MM.1S (cell line): ENCODE measurements at regions not wholly inside any gene's neighbourhood (a gene's known extent, or its start where the extent isn't known, plus 50 kb on each side); places are given as distances from the start of the nearest gene placed in this dataset.

Experiments used
- DNase-seq: peaks from one replicate; pipeline ENCODE4 v3.0.0-alpha.2; 2015
- H2AFZ ChIP-seq: fragments of 300-600 bp; sonication (generic); 2 replicates; pipeline ENCODE4 v1.6.0; 2016; ENCODE audit warnings: antibody characterized with exemption, low read length
- H3F3A ChIP-seq: fragments of 300-600 bp; sonication (generic); 2 replicates; pipeline ENCODE4 v1.6.1; 2016; ENCODE audit warnings: mild to moderate bottlenecking, antibody characterized with exemption, low read length, moderate library complexity, mixed read lengths; ENCODE audit not compliant: insufficient read depth
- H3K27ac ChIP-seq: fragments of 300-600 bp; sonication (generic); 2 replicates; pipeline ENCODE4 v1.5.1; 2016; ENCODE audit warnings: mild to moderate bottlenecking, low read length
- H3K27me3 ChIP-seq: fragments of 300-600 bp; sonication (generic); replicated peaks from 2 replicates; pipeline ENCODE4 v1.6.0; 2016; ENCODE audit warnings: low read length; ENCODE audit not compliant: insufficient read depth
- H3K36me3 ChIP-seq: fragments of 300-600 bp; sonication (generic); replicated peaks from 2 replicates; pipeline ENCODE4 v1.6.1; 2016; ENCODE audit warnings: mild to moderate bottlenecking, low read length, mixed read lengths; ENCODE audit not compliant: insufficient read depth
- H3K4me1 ChIP-seq: fragments of 300-600 bp; sonication (generic); 2 replicates; pipeline ENCODE4 v1.6.1; 2016; ENCODE audit warnings: low read length, mixed read lengths
- H3K4me2 ChIP-seq: fragments of 300-600 bp; sonication (generic); 2 replicates; pipeline ENCODE4 v1.6.0; 2016; ENCODE audit warnings: low read depth, low read length
- H3K4me3 ChIP-seq: fragments of 300-600 bp; sonication (generic); 2 replicates; pipeline ENCODE4 v1.5.1; 2016; ENCODE audit warnings: low read length, mixed read lengths
- H3K79me2 ChIP-seq: fragments of 300-600 bp; sonication (generic); 2 replicates; pipeline ENCODE4 v1.6.1; 2016; ENCODE audit warnings: mixed run types, low read length, mixed read lengths
- H3K9ac ChIP-seq: fragments of 300-600 bp; sonication (generic); 2 replicates; pipeline ENCODE4 v1.6.1; 2016; ENCODE audit warnings: low read length, mixed read lengths
- H3K9me2 ChIP-seq: fragments of 300-600 bp; sonication (generic); replicated peaks from 2 replicates; pipeline ENCODE4 v1.6.1; 2016; ENCODE audit warnings: mild to moderate bottlenecking, low read length, mixed read lengths; ENCODE audit not compliant: insufficient read depth
- H3K9me3 ChIP-seq: fragments of 300-600 bp; sonication (generic); replicated peaks from 2 replicates; pipeline ENCODE4 v1.6.1; 2016; ENCODE audit warnings: mild to moderate bottlenecking, low read length, mixed read lengths; ENCODE audit not compliant: insufficient read depth
- H4K20me1 ChIP-seq: fragments of 300-600 bp; sonication (generic); 2 replicates; pipeline ENCODE4 v1.6.1; 2016; ENCODE audit warnings: mild to moderate bottlenecking, low read length, moderate library complexity, mixed read lengths; ENCODE audit not compliant: insufficient read depth
- CTCF ChIP-seq: fragments of 300-600 bp; sonication (generic); IDR thresholded peaks from 2 replicates; pipeline ENCODE4 v1.5.1; 2016; ENCODE audit warnings: antibody characterized with exemption, low read length, mixed read lengths
- EZH2 ChIP-seq: fragments of 300-600 bp; sonication (generic); optimal IDR thresholded peaks from 2 replicates; pipeline ENCODE3; 2017; ENCODE audit warnings: low read depth, mild to moderate bottlenecking, antibody characterized with exemption, low read length, mixed read lengths
- EZH2phosphoT487 ChIP-seq: fragments of 300-600 bp; sonication (generic); IDR thresholded peaks from 2 replicates; pipeline ENCODE4 v1.6.1; 2018; ENCODE audit warnings: antibody characterized with exemption, low read length

- TF ChIP-seq EZH2 (no peak), CTCF (no peak), EZH2phosphoT487 (no peak)
- no peaks in the 10 kb centered on the region for H3K27me3 ChIP-seq
- no peaks in the 10 kb centered on the region for H3K79me2 ChIP-seq
- H3K9me2 ChIP-seq = no peaks in the 10 kb centered on the region
- H4K20me1 ChIP-seq = no peaks in the 10 kb centered on the region
- no peak overlapping the region for H3K27ac ChIP-seq
- no peak overlapping the region for H3K4me3 ChIP-seq
- H3K4me1 ChIP-seq = no peaks in the 10 kb centered on the region
- no peaks in the 10 kb centered on the region for H3K9me3 ChIP-seq
- no peak overlapping the region for H3K9ac ChIP-seq
- no peaks in the 10 kb centered on the region for H3K36me3 ChIP-seq
- no peaks in the 10 kb centered on the region for H3F3A ChIP-seq
- no peak overlapping the region for H3K4me2 ChIP-seq
- H2AFZ ChIP-seq = no peak overlapping the region
- no peak for DNase-seq
These were observed 114.7 kb upstream of the EEA1 start for GRCh38 chr12:93043877-93044209.

- H3K4me3 ChIP-seq = no peak overlapping the region
- no peak overlapping the region for H3K27ac ChIP-seq
- H3K9ac ChIP-seq = no peak overlapping the region
- no peak overlapping the region for H3K4me2 ChIP-seq
- no peaks in the 10 kb centered on the region for H3K27me3 ChIP-seq
- H3K79me2 ChIP-seq = no peaks in the 10 kb centered on the region
- H3F3A ChIP-seq = no peaks in the 10 kb centered on the region
- no peaks in the 10 kb centered on the region for H3K9me3 ChIP-seq
- no peaks in the 10 kb centered on the region for H3K4me1 ChIP-seq
- H3K36me3 ChIP-seq = no peaks in the 10 kb centered on the region
- TF ChIP-seq CTCF (no peak), EZH2phosphoT487 (no peak), EZH2 (no peak)
- no peaks in the 10 kb centered on the region for H4K20me1 ChIP-seq
- no peaks in the 10 kb centered on the region for H3K9me2 ChIP-seq
- DNase-seq = no peak
- no peak overlapping the region for H2AFZ ChIP-seq
These were observed 118.0 kb upstream of the EEA1 start for GRCh38 chr12:93047118-93047517.

- TF ChIP-seq EZH2phosphoT487 (no peak), CTCF (no peak), EZH2 (no peak)
- H4K20me1 ChIP-seq = no peaks in the 10 kb centered on the region
- no peaks in the 10 kb centered on the region for H3K27me3 ChIP-seq
- no peak overlapping the region for H2AFZ ChIP-seq
- no peaks in the 10 kb centered on the region for H3K9me3 ChIP-seq
- H3K9me2 ChIP-seq = no peaks in the 10 kb centered on the region
- H3K27ac ChIP-seq = no peak overlapping the region
- H3K4me3 ChIP-seq = no peak overlapping the region
- no peaks in the 10 kb centered on the region for H3F3A ChIP-seq
- no peaks in the 10 kb centered on the region for H3K79me2 ChIP-seq
- no peaks in the 10 kb centered on the region for H3K4me1 ChIP-seq
- H3K36me3 ChIP-seq = no peaks in the 10 kb centered on the region
- no peak overlapping the region for H3K9ac ChIP-seq
- no peak for DNase-seq
- no peak overlapping the region for H3K4me2 ChIP-seq
These were observed 119.6 kb upstream of the EEA1 start for GRCh38 chr12:93048656-93049055.
